ENCODE measurements at regions not wholly inside any gene's neighbourhood (a gene's known extent, or its start where the extent isn't known, plus 50 kb on each side); places are given as distances from the start of the nearest gene placed in this dataset.

DNA sequence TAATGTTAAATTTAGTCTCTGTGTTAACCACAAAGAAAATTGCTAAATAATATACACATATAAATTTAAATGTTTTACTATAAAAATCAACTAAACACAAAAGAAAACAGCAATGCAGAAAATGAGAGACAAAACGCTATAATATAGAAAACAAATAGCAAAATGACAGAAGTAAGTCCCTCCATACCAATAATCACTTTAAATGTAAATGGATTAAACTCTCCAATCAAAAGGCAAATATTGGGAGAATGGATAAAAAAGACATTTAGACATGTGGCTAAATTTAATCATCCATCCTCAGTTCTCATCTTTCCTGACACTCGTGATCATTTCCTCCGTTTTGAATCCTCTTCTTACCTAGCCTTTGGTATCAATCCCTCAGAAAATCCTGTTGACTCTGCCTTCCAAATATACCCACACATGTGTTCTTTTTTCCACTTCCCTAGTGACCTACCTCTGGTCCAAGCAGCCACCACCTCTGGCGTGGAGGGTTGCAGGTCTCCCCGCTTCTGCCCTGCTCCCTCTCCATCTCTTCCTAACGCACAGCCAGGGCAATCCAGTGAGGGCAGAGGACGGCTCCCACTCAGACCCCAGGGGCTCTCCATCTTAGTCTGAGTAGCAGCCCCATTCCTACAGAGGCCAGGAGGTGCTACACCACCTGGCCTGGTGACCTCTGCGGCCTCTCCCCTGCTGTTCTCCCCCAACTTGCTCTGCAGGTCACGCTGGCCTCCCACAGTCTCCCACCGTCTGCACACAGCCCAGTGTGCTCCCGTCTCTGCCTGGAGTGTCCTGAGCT, 149.2 kb downstream of the RNASET2 start:
- H3K4ac ChIP-seq (ENCODE audit: low read length) = no peak overlapping the region
- no peak overlapping the region for H2BK15ac ChIP-seq (ENCODE audit: low read length)
- no peak overlapping the region for H3K27ac ChIP-seq (replicated peaks; ENCODE audit: low read length)
- H3K4me1 ChIP-seq (ENCODE audit: control insufficient read depth in 2 of 2, insufficient read depth in 1 of 2, low read depth in 1 of 2, low read length in 2 of 2) = peaks cover 0 to 6% of the 10 kb centered on the region in 2 donors
- no peak overlapping the region for H4K91ac ChIP-seq (ENCODE audit: low read depth, low read length, poor library complexity)
- no peak overlapping the region for H4K8ac ChIP-seq (ENCODE audit: low read depth, low read length)
- no CpG with 5 or more reads among the region's 11 CpGs for WGBS, 2 donors (ENCODE audit: extremely low coverage in 2 of 2, insufficient read length in 2 of 2, insufficient replicate concordance in 1 of 2)
- no peak overlapping the region for H3K4me2 ChIP-seq (ENCODE audit: insufficient read depth, low read length, poor library complexity, severe bottlenecking)
- DNase-seq (ENCODE audit: low spot score) = no peak
- no peaks in the 10 kb centered on the region for H3K36me3 ChIP-seq (replicated peaks in 1 of 2; ENCODE audit: control insufficient read depth in 2 of 2, insufficient read depth in 2 of 2, low read length in 2 of 2)
- no peak overlapping the region for H3K18ac ChIP-seq (ENCODE audit: low read length)
- H2BK5ac ChIP-seq (ENCODE audit: low read length) = no peak overlapping the region
- no peaks in the 10 kb centered on the region for H3K27me3 ChIP-seq (ENCODE audit: control insufficient read depth in 3 of 3, insufficient read depth in 3 of 3, low read depth in 1 of 3, low read length in 3 of 3)
- H2AK5ac ChIP-seq (ENCODE audit: low read depth, low read length) = no peak overlapping the region
- no peak overlapping the region for H3K9ac ChIP-seq (ENCODE audit: low read depth, low read length, poor library complexity)
- H2AFZ ChIP-seq (ENCODE audit: low read length) = no peak overlapping the region
- peaks cover 4 to 18% of the 10 kb centered on the region in 2 donors for H3K9me3 ChIP-seq (replicated peaks in 1 of 2; ENCODE audit: control insufficient read depth in 2 of 2, insufficient read depth in 1 of 2, low read depth in 1 of 2, low read length in 2 of 2)
- H3K23ac ChIP-seq (ENCODE audit: low read depth, low read length, poor library complexity) = no peak overlapping the region
- no peak overlapping the region for H2BK12ac ChIP-seq (ENCODE audit: low read length)
- H3K4me3 ChIP-seq (ENCODE audit: low read length in 2 of 2) = no peak overlapping the region
- H3K79me1 ChIP-seq (ENCODE audit: low read depth, low read length) = no peaks in the 10 kb centered on the region
- H2BK120ac ChIP-seq (ENCODE audit: low read depth, low read length) = no peak overlapping the region
- H3K14ac ChIP-seq (ENCODE audit: low read length) = no peak overlapping the region

DNA sequence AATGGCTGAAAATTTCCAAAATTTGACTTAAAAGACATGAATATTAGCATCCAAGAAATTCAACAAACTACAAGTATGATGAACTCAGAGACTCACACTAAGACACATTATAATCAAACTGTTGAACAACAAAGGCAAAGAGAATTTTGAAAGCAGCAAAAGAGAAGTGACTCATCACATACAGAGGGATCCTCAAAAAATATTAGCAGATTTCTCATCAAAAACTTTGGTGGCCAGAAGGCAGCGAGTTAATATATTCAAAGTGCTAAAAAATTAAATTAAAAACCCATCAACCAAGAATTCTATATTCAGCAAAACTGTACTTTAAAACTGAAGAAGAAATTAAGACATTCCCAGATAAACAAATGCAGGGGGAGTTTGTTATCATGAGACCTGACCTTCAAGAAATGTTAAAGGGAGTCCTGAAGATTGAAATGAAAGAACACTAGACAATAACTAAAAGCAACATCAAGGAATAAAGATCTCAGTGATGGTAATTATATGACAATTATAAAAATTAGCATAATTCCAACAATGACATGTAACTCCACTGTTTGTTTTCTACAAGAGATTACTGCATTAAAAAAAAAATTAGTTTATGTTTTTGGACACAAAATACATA, 150.0 kb downstream of the RNASET2 start:
- no CpG with 5 or more reads among the region's 1 CpG for WGBS, 2 donors (ENCODE audit: extremely low coverage in 2 of 2, insufficient read length in 2 of 2, insufficient replicate concordance in 1 of 2)
- no peak overlapping the region for H3K4me2 ChIP-seq (ENCODE audit: insufficient read depth, low read length, poor library complexity, severe bottlenecking)

DNA sequence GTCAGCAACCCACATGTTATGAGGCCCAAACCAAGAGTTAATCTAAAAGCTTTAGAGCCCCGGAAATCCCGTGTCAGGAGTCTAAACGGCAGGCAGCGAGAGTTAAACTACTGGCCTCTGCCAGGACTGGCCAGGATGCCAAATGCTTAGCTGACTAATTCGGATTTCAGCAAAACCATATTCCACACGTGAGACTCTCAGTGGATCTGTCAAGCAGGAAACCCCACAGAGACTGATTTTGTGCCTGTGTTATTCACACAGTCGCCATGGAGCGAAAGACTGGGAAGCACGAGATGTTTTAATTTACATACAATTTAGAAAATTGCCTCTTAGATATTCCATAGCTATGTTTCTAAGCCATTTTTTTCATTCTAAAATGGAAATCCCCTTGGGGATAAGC, 152.9 kb downstream of the RNASET2 start:
- WGBS, 2 donors (ENCODE audit: extremely low coverage in 2 of 2, insufficient read length in 2 of 2, insufficient replicate concordance in 1 of 2) = no CpG with 5 or more reads among the region's 9 CpGs
- Histone ChIP-seq H3K36me3 (replicated peaks in 1 of 2; ENCODE audit: control insufficient read depth in 2 of 2, insufficient read depth in 2 of 2, low read length in 2 of 2) (no peaks in the 10 kb centered on the region), H3K27me3 (ENCODE audit: control insufficient read depth in 3 of 3, insufficient read depth in 3 of 3, low read depth in 1 of 3, low read length in 3 of 3) (no peaks in the 10 kb centered on the region), H2BK12ac (ENCODE audit: low read length) (no peak overlapping the region), H3K4ac (ENCODE audit: low read length) (no peak overlapping the region), H3K4me2 (ENCODE audit: insufficient read depth, low read length, poor library complexity, severe bottlenecking) (no peak overlapping the region), H3K27ac (replicated peaks; ENCODE audit: low read length) (no peak overlapping the region), H3K14ac (ENCODE audit: low read length) (no peak overlapping the region), H2BK5ac (ENCODE audit: low read length) (no peak overlapping the region), H3K9ac (ENCODE audit: low read depth, low read length, poor library complexity) (no peak overlapping the region), H2AFZ (ENCODE audit: low read length) (no peak overlapping the region), H3K4me1 (ENCODE audit: control insufficient read depth in 2 of 2, insufficient read depth in 1 of 2, low read depth in 1 of 2, low read length in 2 of 2) (peaks cover 10 to 13% of the 10 kb centered on the region in 2 donors), H3K18ac (ENCODE audit: low read length) (no peak overlapping the region), H3K79me1 (ENCODE audit: low read depth, low read length) (no peaks in the 10 kb centered on the region), H2AK5ac (ENCODE audit: low read depth, low read length) (no peak overlapping the region), H4K91ac (ENCODE audit: low read depth, low read length, poor library complexity) (no peak overlapping the region), H2BK15ac (ENCODE audit: low read length) (no peak overlapping the region), H2BK120ac (ENCODE audit: low read depth, low read length) (no peak overlapping the region), H3K4me3 (ENCODE audit: low read length in 2 of 2) (no peak overlapping the region), H4K8ac (ENCODE audit: low read depth, low read length) (no peak overlapping the region), H3K23ac (ENCODE audit: low read depth, low read length, poor library complexity) (no peak overlapping the region), H3K9me3 (replicated peaks in 1 of 2; ENCODE audit: control insufficient read depth in 2 of 2, insufficient read depth in 1 of 2, low read depth in 1 of 2, low read length in 2 of 2) (peaks cover 4 to 18% of the 10 kb centered on the region in 2 donors)
- DNase-seq (ENCODE audit: low spot score) = no peak

More for the DNA sequence above, 150.0 kb downstream of the RNASET2 start:
- no peak overlapping the region for H2AK5ac ChIP-seq (ENCODE audit: low read depth, low read length)
- H3K4ac ChIP-seq (ENCODE audit: low read length) = no peak overlapping the region
- peaks cover 0 to 6% of the 10 kb centered on the region in 2 donors for H3K4me1 ChIP-seq (ENCODE audit: control insufficient read depth in 2 of 2, insufficient read depth in 1 of 2, low read depth in 1 of 2, low read length in 2 of 2)
- no peak overlapping the region for H3K27ac ChIP-seq (replicated peaks; ENCODE audit: low read length)
- H3K36me3 ChIP-seq (replicated peaks in 1 of 2; ENCODE audit: control insufficient read depth in 2 of 2, insufficient read depth in 2 of 2, low read length in 2 of 2) = no peaks in the 10 kb centered on the region
- H2AFZ ChIP-seq (ENCODE audit: low read length) = no peak overlapping the region
- no peak overlapping the region for H2BK120ac ChIP-seq (ENCODE audit: low read depth, low read length)
- no peak for DNase-seq (ENCODE audit: low spot score)
- no peak overlapping the region for H2BK15ac ChIP-seq (ENCODE audit: low read length)
- no peak overlapping the region for H3K4me3 ChIP-seq (ENCODE audit: low read length in 2 of 2)
- H3K18ac ChIP-seq (ENCODE audit: low read length) = no peak overlapping the region
- no peak overlapping the region for H4K91ac ChIP-seq (ENCODE audit: low read depth, low read length, poor library complexity)
- no peak overlapping the region for H3K9ac ChIP-seq (ENCODE audit: low read depth, low read length, poor library complexity)
- no peak overlapping the region for H3K14ac ChIP-seq (ENCODE audit: low read length)
- no peak overlapping the region for H2BK5ac ChIP-seq (ENCODE audit: low read length)
- no peaks in the 10 kb centered on the region for H3K79me1 ChIP-seq (ENCODE audit: low read depth, low read length)
- no peaks in the 10 kb centered on the region for H3K27me3 ChIP-seq (ENCODE audit: control insufficient read depth in 3 of 3, insufficient read depth in 3 of 3, low read depth in 1 of 3, low read length in 3 of 3)
- peaks cover 4 to 18% of the 10 kb centered on the region in 2 donors for H3K9me3 ChIP-seq (replicated peaks in 1 of 2; ENCODE audit: control insufficient read depth in 2 of 2, insufficient read depth in 1 of 2, low read depth in 1 of 2, low read length in 2 of 2)
- H2BK12ac ChIP-seq (ENCODE audit: low read length) = no peak overlapping the region
- H4K8ac ChIP-seq (ENCODE audit: low read depth, low read length) = no peak overlapping the region
- no peak overlapping the region for H3K23ac ChIP-seq (ENCODE audit: low read depth, low read length, poor library complexity)

DNA sequence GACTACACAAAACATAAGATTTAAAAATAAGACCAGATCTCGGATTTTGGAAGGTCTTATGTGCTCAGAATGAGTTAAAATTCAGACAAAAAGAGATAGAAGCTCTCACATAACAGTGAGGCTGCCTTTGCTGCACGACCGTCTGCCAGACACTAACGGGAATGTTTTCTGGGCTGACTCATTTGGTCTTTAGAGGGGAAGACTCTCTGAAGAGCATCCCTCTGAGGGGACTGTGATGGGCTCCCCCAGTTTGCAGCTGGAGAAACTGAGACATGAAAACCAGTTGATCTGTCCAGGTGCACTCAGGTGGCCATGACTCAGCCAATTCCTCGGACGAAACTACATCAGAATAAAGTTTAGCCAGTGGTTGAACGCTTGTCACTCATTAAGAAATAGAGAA, 153.9 kb downstream of the RNASET2 start:
- H3K79me1 ChIP-seq (ENCODE audit: low read depth, low read length) = no peaks in the 10 kb centered on the region
- no peak overlapping the region for H2BK15ac ChIP-seq (ENCODE audit: low read length)
- no peak for DNase-seq (ENCODE audit: low spot score)
- no peak overlapping the region for H2BK120ac ChIP-seq (ENCODE audit: low read depth, low read length)
- peaks cover 2 to 12% of the 10 kb centered on the region in 2 donors for H3K9me3 ChIP-seq (replicated peaks in 1 of 2; ENCODE audit: control insufficient read depth in 2 of 2, insufficient read depth in 1 of 2, low read depth in 1 of 2, low read length in 2 of 2)
- H3K4me1 ChIP-seq (ENCODE audit: control insufficient read depth in 2 of 2, insufficient read depth in 1 of 2, low read depth in 1 of 2, low read length in 2 of 2) = peaks cover 10 to 13% of the 10 kb centered on the region in 2 donors
- H3K4me3 ChIP-seq (ENCODE audit: low read length in 2 of 2) = no peak overlapping the region
- H2BK12ac ChIP-seq (ENCODE audit: low read length) = no peak overlapping the region
- no peak overlapping the region for H3K18ac ChIP-seq (ENCODE audit: low read length)
- H3K27ac ChIP-seq (replicated peaks; ENCODE audit: low read length) = no peak overlapping the region
- H3K4me2 ChIP-seq (ENCODE audit: insufficient read depth, low read length, poor library complexity, severe bottlenecking) = no peak overlapping the region
- H4K8ac ChIP-seq (ENCODE audit: low read depth, low read length) = no peak overlapping the region
- no peak overlapping the region for H4K91ac ChIP-seq (ENCODE audit: low read depth, low read length, poor library complexity)
- no peaks in the 10 kb centered on the region for H3K36me3 ChIP-seq (replicated peaks in 1 of 2; ENCODE audit: control insufficient read depth in 2 of 2, insufficient read depth in 2 of 2, low read length in 2 of 2)
- H3K23ac ChIP-seq (ENCODE audit: low read depth, low read length, poor library complexity) = no peak overlapping the region
- H2AK5ac ChIP-seq (ENCODE audit: low read depth, low read length) = no peak overlapping the region
- no peaks in the 10 kb centered on the region for H3K27me3 ChIP-seq (ENCODE audit: control insufficient read depth in 3 of 3, insufficient read depth in 3 of 3, low read depth in 1 of 3, low read length in 3 of 3)
- H3K4ac ChIP-seq (ENCODE audit: low read length) = no peak overlapping the region
- no peak overlapping the region for H2BK5ac ChIP-seq (ENCODE audit: low read length)
- H2AFZ ChIP-seq (ENCODE audit: low read length) = no peak overlapping the region
- WGBS, 2 donors (ENCODE audit: extremely low coverage in 2 of 2, insufficient read length in 2 of 2, insufficient replicate concordance in 1 of 2) = no CpG with 5 or more reads among the region's 7 CpGs
- H3K14ac ChIP-seq (ENCODE audit: low read length) = no peak overlapping the region
- no peak overlapping the region for H3K9ac ChIP-seq (ENCODE audit: low read depth, low read length, poor library complexity)
